SW 1271 (cell line): ENCODE measurements at regions not wholly inside any gene's neighbourhood (a gene's known extent, or its start where the extent isn't known, plus 50 kb on each side); places are given as distances from the start of the nearest gene placed in this dataset.
"Not testable (repeated sequence)": the region's sequence is repeated elsewhere in the genome, so short reads cannot be mapped to it uniquely, and the experiment has no call there.

ENCODE experiments used
- DNase-seq, 2 experiments: peaks; one replicate each; lab custom pipeline; 2025; lab: John Stamatoyannopoulos, UW

- DNase-seq, result no peak
These were observed 1106.4 kb upstream of the INTU start for GRCh38 chr4:126526335-126526734.

- no peak for DNase-seq
These were observed 1102.8 kb upstream of the INTU start for GRCh38 chr4:126529997-126530396.

- DNase-seq, result no peak
These were observed 1101.7 kb upstream of the INTU start for GRCh38 chr4:126530996-126531585.

GRCh38 chr4:126532527-126532926 is 1100.2 kb upstream of the INTU start:
- DNase-seq, result no peak

DNA sequence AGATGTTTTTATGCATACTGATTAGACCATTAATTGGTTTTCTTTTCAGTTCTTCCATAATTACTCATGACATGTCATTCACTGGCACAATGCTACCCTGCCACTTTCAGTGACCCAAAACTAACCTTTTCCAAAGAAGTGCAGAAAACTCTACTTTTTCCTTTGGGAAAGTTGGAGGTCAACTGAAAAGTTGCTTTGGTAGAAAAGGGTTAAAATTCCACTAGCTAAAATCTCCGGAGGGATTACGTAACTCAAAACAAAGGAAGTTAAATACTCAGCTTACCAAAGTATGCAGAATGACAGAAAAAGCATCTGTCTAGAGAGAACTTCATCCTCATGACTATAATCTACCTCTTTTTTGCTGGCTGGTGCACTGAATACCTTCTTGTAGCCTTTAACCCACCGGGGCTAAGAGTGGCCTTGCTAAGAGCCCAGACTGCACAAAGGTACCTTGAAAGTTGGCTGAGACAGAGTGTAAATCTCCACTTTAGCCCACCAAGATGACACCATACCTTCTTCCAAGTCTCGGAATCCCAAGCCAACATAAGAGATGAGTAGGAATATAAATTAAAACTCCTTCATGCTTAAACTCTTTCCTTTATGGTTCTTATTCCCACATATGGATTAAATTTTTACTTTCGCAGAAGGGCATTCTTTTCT is 1099.5 kb upstream of the INTU start:
- no peak for DNase-seq

DNA sequence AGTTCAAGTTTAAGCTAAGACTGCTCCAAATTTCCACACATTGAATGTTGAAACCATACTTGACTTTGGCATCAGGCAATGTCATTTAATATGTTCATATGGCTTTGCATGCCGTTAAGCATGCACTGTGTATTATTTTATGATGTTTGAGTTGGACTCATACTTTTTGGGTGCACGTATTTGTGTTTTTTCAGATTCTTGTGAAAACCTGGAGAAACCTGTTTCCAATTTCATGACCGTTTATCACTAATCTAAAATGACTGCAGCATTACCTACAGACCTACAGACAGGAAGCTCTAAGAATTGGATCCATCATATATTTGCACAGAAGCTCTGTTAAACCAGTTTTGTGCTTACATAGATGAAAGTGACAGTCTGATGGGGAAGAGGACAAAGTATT is 1093.0 kb upstream of the INTU start:
- DNase-seq, result no peak

- DNase-seq, result no peak
These were observed 1090.9 kb upstream of the INTU start for GRCh38 chr4:126541820-126542219.

- no peak for DNase-seq
These were observed 1088.5 kb upstream of the INTU start for GRCh38 chr4:126544276-126544675.

DNA sequence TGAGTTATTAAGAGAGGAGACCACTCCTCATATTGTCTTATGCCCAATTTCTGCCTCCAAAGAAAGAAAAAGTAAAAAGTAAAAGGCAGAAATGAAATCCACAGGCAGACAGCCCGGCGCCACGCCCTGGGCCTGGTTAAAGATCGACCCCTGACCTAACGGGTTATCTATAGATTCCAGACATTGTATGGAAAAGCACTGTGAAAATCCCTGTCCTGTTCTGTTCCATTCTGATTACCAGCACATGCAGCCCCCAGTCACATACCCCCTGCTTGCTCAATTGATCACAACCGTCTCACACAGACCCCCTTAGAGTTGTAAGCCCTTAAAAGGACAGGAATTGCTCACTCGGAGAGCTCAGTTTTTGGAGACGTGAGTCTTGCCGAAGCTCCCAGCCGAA is 1086.6 kb upstream of the INTU start:
- DNase-seq, result not testable (repeated sequence)

GRCh38 chr4:126547352-126547751 is 1085.4 kb upstream of the INTU start:
- DNase-seq, result no peak

- no peak for DNase-seq
These were observed 1083.9 kb upstream of the INTU start for GRCh38 chr4:126548890-126549289.

DNA sequence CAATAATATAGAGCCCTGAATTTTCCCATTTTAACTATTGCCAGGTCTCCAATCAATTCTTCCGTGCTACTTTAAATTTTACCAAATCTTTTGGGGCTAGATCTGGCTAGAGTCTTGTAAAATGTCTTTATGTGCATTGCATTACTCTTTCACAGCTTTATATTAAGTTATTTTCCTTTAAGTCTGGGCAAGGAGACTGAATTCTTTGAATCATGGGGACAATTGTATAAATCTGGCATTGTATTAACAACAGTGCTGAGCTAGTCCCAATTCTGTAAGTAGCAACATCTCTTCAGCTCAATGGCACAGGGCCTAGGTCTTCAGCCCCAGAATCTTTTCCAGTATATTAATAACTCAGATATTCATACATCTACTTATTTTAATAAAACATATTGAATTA is 1080.4 kb upstream of the INTU start:
- DNase-seq, result no peak

GRCh38 chr4:126553248-126553647 is 1079.5 kb upstream of the INTU start:
- DNase-seq, result no peak

GRCh38 chr4:126558596-126558995 is 1074.2 kb upstream of the INTU start:
- no peak for DNase-seq

DNA sequence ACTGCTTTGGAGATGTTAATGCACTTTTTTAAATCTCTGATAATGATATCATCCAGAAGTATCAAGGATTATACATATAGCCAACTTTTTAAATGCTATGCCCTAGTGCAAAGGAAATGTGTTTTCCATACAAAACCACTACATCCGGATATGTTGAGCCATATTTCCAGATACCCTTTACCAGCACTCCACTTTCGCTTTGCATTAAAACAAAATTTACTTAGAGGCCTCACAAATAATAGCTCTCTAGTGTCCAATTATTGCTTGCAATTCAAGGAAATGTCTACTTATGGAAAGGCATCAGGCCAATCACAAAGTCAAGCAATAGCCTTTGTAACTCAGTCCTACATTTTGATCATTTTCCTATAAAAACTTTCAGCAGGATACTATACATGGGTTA is 1072.8 kb upstream of the INTU start:
- no peak for DNase-seq

DNA sequence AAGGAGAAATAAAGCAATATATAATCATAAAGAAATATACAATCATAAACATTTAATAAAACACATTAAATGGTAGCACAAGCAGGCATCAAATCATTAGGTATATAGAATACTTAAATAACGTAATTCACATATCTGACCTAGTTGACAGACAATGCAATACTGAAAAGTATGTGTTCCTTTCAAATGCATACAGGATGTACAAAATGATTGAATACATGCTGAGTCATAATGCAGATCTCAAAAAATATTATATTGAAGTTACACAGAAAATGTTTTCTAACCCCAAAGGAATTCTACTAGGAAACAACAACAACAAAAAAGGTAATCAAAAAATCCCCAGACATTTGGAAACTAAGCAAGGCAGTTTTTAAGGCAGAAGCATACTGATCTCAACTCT is 1072.0 kb upstream of the INTU start:
- no peak for DNase-seq

DNA sequence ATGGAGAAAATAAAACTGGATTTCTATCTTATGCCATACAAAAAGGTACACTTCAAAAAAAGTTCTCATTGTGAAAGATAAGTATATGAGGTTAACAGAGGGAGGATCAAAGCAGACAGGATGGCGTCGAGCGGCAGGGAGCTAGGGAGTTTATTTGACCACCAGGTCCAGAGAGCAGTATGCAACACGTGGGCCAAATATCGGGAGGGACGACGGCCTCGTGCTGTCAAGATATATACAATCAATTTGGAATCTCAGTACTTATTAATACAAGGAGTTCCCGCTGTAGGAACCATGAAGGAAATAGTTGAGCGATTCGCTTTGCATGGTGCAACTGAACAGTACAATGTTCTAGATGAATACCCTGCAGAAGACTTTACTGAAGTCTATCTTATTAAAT is 1069.4 kb upstream of the INTU start:
- DNase-seq, result no peak

DNA sequence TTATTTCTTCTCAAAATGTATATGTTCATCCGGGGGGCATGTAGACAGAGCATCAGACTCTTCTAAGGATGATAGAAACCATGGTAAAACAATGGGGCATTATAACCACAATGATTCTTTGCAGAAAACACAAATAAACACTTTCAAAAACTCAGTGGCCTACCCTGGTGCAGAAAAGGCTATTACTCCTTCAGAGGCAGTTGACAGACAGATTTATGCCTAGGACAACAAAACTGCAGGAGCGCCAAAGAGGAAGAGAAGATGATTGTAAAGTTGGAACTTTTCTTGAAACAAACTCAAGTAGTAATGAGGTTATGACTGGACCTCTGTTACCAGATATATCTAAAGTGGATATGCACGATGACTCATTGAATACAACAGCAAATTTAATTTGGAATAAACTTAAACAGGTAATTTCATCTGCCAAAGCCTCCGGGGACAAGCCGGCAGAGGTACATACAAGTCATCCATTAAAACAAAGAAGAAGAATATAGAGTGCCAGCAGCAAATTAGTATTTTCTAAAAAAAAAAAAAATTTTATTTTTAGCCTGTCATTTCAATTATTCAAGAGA is 1068.4 kb upstream of the INTU start:
- DNase-seq, result no peak

DNA sequence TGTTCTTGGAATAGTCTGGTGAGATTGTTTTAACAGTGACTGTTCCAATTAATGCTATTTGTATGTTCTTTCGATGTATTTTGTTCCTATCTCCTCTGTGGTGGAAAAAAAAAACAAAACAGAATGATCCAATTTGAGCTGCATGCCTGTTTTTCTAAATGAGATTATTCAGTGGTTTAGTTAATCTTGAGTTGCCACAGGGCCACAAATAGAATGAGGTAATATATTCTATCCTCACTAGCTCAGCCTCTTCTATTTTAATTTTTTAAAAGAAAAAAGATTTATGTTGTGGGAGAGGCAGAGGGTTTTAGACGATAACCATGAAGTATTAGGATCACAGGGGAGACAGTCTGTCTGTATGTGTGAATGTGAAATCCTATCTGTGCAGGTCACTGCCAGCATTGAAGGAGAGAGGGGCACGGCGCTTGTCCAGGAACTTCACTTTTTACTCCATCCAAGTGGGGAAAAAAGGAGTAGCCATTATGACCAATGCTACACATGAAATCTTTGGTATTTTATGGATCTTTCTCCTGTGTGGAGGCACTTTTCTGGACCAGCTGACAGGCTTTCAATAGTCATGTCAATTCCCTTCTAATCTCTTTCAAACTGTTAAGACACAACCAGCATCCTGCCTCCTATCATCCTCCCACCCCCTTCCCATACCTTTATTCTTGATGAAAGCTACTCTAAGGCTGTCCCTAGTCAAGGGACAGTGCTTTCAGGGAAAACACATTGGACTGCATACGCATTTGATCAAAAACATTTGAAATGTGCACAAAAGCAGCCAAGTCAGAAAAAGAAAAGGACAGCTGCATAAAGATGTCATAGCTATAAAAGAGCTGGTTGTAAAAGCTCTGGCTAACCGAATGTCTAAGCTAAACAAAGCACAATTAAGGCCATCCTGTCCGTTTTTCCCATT is 1063.8 kb upstream of the INTU start:
- no peak for DNase-seq

DNA sequence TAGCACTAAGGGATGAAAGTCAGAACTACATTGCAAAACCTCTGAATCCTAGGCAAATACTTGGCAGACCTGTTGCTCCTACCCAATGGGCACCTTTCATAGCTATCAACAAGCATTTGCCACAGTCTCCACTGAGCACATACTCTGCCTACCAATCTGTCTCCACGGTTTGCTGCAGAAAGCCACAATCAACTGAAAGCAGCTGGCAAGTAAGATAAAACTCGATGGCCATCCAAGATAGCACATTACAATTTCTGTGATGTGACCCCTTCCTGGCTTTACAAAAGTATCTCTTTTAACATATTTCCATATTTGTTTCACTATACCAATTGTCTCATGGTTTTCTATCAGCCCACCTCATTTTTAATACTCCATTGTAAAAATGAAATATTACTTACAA is 1060.5 kb upstream of the INTU start:
- no peak for DNase-seq

GRCh38 chr4:126582737-126583136 is 1050.0 kb upstream of the INTU start:
- no peak for DNase-seq

- no peak for DNase-seq
These were observed 1049.2 kb upstream of the INTU start for GRCh38 chr4:126583509-126583908.

GRCh38 chr4:126591583-126591982 is 1041.2 kb upstream of the INTU start:
- DNase-seq, result no peak
